ENCODE measurements at regions not wholly inside any gene's neighbourhood (a gene's known extent, or its start where the extent isn't known, plus 50 kb on each side); places are given as distances from the start of the nearest gene placed in this dataset.

- Mint-ChIP-seq H3K4me1 (no peaks in the 10 kb centered on the region), H3K4me3 (no peak overlapping the region), H3K27me3 (peaks cover 26% of the 10 kb centered on the region), H3K36me3 (ENCODE audit: low read depth) (no peaks in the 10 kb centered on the region), H3K27ac (no peak overlapping the region), H3K9me3 (no peaks in the 10 kb centered on the region)
- POLR2A ChIA-PET: no interaction called here
- CTCF ChIA-PET: no interaction called here
- intact Hi-C loops (cut with micrococcal nuclease): no loop called here
- no peak for TF ChIP-seq CTCF (IDR thresholded peaks at IDR 0.05)
- ATAC-seq (ENCODE audit: low read depth) (no peak), DNase-seq (no peak)
Observed at GRCh38 chr15:62887113-62887570, 155.4 kb upstream of the TPM1 start.

- Mint-ChIP-seq H3K27me3 (peaks cover 26% of the 10 kb centered on the region), H3K4me1 (no peaks in the 10 kb centered on the region), H3K4me3 (no peak overlapping the region), H3K27ac (no peak overlapping the region), H3K9me3 (no peaks in the 10 kb centered on the region), H3K36me3 (ENCODE audit: low read depth) (no peaks in the 10 kb centered on the region)
- intact Hi-C loops (cut with micrococcal nuclease): no loop called here
- no peak for DNase-seq
- TF ChIP-seq CTCF (IDR thresholded peaks at IDR 0.05): no peak
- no peak for ATAC-seq (ENCODE audit: low read depth)
- ChIA-PET POLR2A (no interaction called here), CTCF (no interaction called here)
Observed at GRCh38 chr15:62888623-62889022, 153.9 kb upstream of the TPM1 start.

GRCh38 chr15:62889141-62889661 is 153.3 kb upstream of the TPM1 start:
- intact Hi-C loops (cut with micrococcal nuclease): no loop called here
- H3K27ac Mint-ChIP-seq: no peak overlapping the region
- ATAC-seq (ENCODE audit: low read depth): no peak
- no peak for DNase-seq
- CTCF ChIA-PET: no interaction called here
- no peaks in the 10 kb centered on the region for H3K36me3 Mint-ChIP-seq (ENCODE audit: low read depth)
- POLR2A ChIA-PET: no interaction called here
- peaks cover 28% of the 10 kb centered on the region for H3K27me3 Mint-ChIP-seq
- H3K4me3 Mint-ChIP-seq: no peak overlapping the region
- H3K9me3 Mint-ChIP-seq: no peaks in the 10 kb centered on the region
- no peaks in the 10 kb centered on the region for H3K4me1 Mint-ChIP-seq
- TF ChIP-seq CTCF (IDR thresholded peaks at IDR 0.05): no peak

GRCh38 chr15:62889734-62890505 is 152.6 kb upstream of the TPM1 start:
- H3K36me3 Mint-ChIP-seq (ENCODE audit: low read depth): no peaks in the 10 kb centered on the region
- H3K4me1 Mint-ChIP-seq: no peaks in the 10 kb centered on the region
- no peak for ATAC-seq (ENCODE audit: low read depth)
- no peak overlapping the region for H3K27ac Mint-ChIP-seq
- ChIA-PET POLR2A (no interaction called here), CTCF (no interaction called here)
- intact Hi-C loops (cut with micrococcal nuclease): no loop called here
- TF ChIP-seq CTCF (IDR thresholded peaks at IDR 0.05): no peak
- DNase-seq: no peak
- peaks cover 28% of the 10 kb centered on the region for H3K27me3 Mint-ChIP-seq
- H3K9me3 Mint-ChIP-seq: no peaks in the 10 kb centered on the region
- H3K4me3 Mint-ChIP-seq: no peak overlapping the region

- no peak for ATAC-seq (ENCODE audit: low read depth)
Observed at GRCh38 chr15:62894322-62895085, 148.0 kb upstream of the TPM1 start.

More at GRCh38 chr15:62894322-62895085, 148.0 kb upstream of the TPM1 start:
- H3K27me3 Mint-ChIP-seq: peaks cover 26% of the 10 kb centered on the region
- POLR2A ChIA-PET: no interaction called here
- no peaks in the 10 kb centered on the region for H3K4me1 Mint-ChIP-seq
- CTCF ChIA-PET: no interaction called here
- no peaks in the 10 kb centered on the region for H3K9me3 Mint-ChIP-seq
- intact Hi-C loops (cut with micrococcal nuclease): no loop called here
- H3K27ac Mint-ChIP-seq: no peak overlapping the region
- no peak for DNase-seq
- H3K36me3 Mint-ChIP-seq (ENCODE audit: low read depth): no peaks in the 10 kb centered on the region
- no peak for TF ChIP-seq CTCF (IDR thresholded peaks at IDR 0.05)
- H3K4me3 Mint-ChIP-seq: no peak overlapping the region
